ENCODE measurements at regions not wholly inside any gene's neighbourhood (a gene's known extent, or its start where the extent isn't known, plus 50 kb on each side); places are given as distances from the start of the nearest gene placed in this dataset.
"Not testable (repeated sequence)": the region's sequence is repeated elsewhere in the genome, so short reads cannot be mapped to it uniquely, and the experiment has no call there.

DNA sequence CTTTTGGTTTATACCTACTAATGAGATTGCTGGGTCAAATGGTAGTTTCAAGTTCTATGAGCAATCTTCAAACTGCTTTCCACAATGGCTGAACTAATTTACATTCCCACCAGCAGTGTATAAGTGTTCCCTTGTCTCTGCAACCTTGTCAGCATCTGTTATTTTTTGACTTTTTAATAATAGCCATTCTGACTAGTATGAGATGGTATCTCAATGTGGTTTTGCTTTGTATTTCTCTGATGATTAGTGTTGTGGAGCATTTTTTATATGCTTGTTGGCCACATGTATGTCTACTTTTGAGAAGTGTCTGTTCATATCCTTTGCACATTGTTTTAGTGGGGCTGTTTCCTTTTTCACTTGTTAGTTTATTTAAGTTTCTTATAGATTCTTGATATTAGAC lies 449.3 kb upstream of the ATP11B start:
- H3K27me3 ChIP-seq (replicated peaks; ENCODE audit: control insufficient read depth, insufficient read depth, low read length, poor library complexity, severe bottlenecking); H3K9me3 ChIP-seq (ENCODE audit: control insufficient read depth, low read length); H3K4me3 ChIP-seq (ENCODE audit: insufficient read depth, low read depth, low read length, poor library complexity, severe bottlenecking); H3K27ac ChIP-seq (ENCODE audit: insufficient read depth, low read length, poor library complexity, severe bottlenecking); H3K4me1 ChIP-seq (ENCODE audit: control insufficient read depth, insufficient read depth, low read length, poor library complexity, severe bottlenecking); DNase-seq; H3K36me3 ChIP-seq (ENCODE audit: control insufficient read depth, insufficient read depth, low read length): not testable (repeated sequence)

DNA sequence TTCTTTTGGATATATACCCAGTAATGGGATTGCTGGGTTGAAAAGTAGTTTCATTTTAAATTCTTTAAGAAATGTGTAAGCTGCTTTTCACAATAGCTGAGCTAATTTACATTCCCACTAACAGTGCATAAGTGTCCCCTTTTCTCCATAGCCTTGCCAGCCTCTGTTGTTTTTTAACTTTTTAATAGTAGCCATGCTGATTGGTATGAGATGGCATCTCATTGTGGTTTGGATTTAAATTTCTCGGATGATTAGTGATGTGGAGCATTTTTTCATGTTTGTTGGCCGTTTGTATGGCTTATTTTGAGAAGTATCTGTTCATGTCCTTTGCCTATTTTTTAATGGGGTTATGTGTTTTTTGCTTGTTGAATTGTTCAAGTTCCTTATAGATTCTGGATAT lies 444.3 kb upstream of the ATP11B start:
- Histone ChIP-seq H3K27me3 (replicated peaks; ENCODE audit: control insufficient read depth, insufficient read depth, low read length, poor library complexity, severe bottlenecking) (no peaks in the 10 kb centered on the region), H3K27ac (ENCODE audit: insufficient read depth, low read length, poor library complexity, severe bottlenecking) (no peak overlapping the region), H3K36me3 (ENCODE audit: control insufficient read depth, insufficient read depth, low read length) (no peaks in the 10 kb centered on the region), H3K4me3 (ENCODE audit: insufficient read depth, low read depth, low read length, poor library complexity, severe bottlenecking) (no peak overlapping the region), H3K9me3 (ENCODE audit: control insufficient read depth, low read length) (no peaks in the 10 kb centered on the region), H3K4me1 (ENCODE audit: control insufficient read depth, insufficient read depth, low read length, poor library complexity, severe bottlenecking) (no peaks in the 10 kb centered on the region)
- DNase-seq, result no peak

DNA sequence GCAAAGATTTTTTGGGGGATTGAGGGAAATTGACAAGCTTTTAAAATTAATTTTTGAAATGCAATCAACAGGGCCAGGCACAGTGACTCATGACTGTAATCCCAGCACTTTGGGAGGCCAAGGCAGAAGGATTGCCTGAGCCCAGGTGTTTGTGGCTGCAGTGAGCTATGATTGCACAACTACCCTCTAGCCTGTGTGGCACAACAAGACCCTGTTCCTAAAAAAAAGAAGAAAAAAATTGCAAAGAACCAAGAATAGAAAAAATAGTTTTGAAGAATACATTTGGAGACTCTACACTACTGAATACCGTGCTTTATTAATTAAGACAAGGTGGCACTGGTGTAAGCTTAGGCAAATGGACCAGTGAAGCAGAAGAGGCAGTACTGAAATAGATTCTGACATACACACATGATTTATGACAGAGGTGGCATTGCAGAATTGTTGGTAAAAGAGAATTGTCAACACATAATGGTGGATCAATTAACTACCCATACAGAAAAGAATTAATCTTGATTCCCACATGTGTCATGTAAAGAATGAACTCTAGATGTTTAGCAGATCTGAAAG lies 443.3 kb upstream of the ATP11B start:
- no peaks in the 10 kb centered on the region for H3K4me1 ChIP-seq (ENCODE audit: control insufficient read depth, insufficient read depth, low read length, poor library complexity, severe bottlenecking)
- DNase-seq, result no peak
- no peak overlapping the region for H3K4me3 ChIP-seq (ENCODE audit: insufficient read depth, low read depth, low read length, poor library complexity, severe bottlenecking)
- no peak overlapping the region for H3K27ac ChIP-seq (ENCODE audit: insufficient read depth, low read length, poor library complexity, severe bottlenecking)
- no peaks in the 10 kb centered on the region for H3K36me3 ChIP-seq (ENCODE audit: control insufficient read depth, insufficient read depth, low read length)
- H3K27me3 ChIP-seq (replicated peaks; ENCODE audit: control insufficient read depth, insufficient read depth, low read length, poor library complexity, severe bottlenecking), result no peaks in the 10 kb centered on the region
- no peaks in the 10 kb centered on the region for H3K9me3 ChIP-seq (ENCODE audit: control insufficient read depth, low read length)

DNA sequence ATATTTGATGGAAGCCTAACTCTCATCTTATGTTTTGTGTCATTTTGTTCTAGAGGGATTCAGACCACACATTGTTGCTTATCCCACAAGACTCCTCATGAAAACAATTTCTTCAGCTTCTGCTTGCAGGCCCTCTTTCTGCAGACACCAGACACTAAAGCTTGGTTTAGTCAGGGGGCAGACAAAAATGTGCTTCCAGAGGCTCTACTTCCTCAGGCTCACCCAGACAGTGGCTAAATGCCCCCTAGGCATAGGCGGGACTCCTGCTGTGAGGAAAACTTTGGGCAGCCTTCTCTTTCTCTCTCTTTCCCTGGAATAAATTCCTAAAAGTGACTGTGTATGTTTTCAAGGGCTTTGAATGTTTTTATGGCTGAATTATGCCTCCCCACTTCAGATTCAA lies 435.4 kb upstream of the ATP11B start:
- no peaks in the 10 kb centered on the region for H3K9me3 ChIP-seq (ENCODE audit: control insufficient read depth, low read length)
- H3K4me1 ChIP-seq (ENCODE audit: control insufficient read depth, insufficient read depth, low read length, poor library complexity, severe bottlenecking), result no peaks in the 10 kb centered on the region
- no peaks in the 10 kb centered on the region for H3K36me3 ChIP-seq (ENCODE audit: control insufficient read depth, insufficient read depth, low read length)
- DNase-seq, result no peak
- H3K27ac ChIP-seq (ENCODE audit: insufficient read depth, low read length, poor library complexity, severe bottlenecking), result no peak overlapping the region
- no peak overlapping the region for H3K4me3 ChIP-seq (ENCODE audit: insufficient read depth, low read depth, low read length, poor library complexity, severe bottlenecking)
- H3K27me3 ChIP-seq (replicated peaks; ENCODE audit: control insufficient read depth, insufficient read depth, low read length, poor library complexity, severe bottlenecking), result no peaks in the 10 kb centered on the region

- H3K27me3 ChIP-seq (replicated peaks; ENCODE audit: control insufficient read depth, insufficient read depth, low read length, poor library complexity, severe bottlenecking), result no peaks in the 10 kb centered on the region
- no peaks in the 10 kb centered on the region for H3K36me3 ChIP-seq (ENCODE audit: control insufficient read depth, insufficient read depth, low read length)
- no peaks in the 10 kb centered on the region for H3K4me1 ChIP-seq (ENCODE audit: control insufficient read depth, insufficient read depth, low read length, poor library complexity, severe bottlenecking)
- H3K4me3 ChIP-seq (ENCODE audit: insufficient read depth, low read depth, low read length, poor library complexity, severe bottlenecking), result no peak overlapping the region
- H3K9me3 ChIP-seq (ENCODE audit: control insufficient read depth, low read length), result no peaks in the 10 kb centered on the region
- no peak for DNase-seq
- H3K27ac ChIP-seq (ENCODE audit: insufficient read depth, low read length, poor library complexity, severe bottlenecking), result no peak overlapping the region
These were observed 429.0 kb upstream of the ATP11B start for GRCh38 chr3:182364323-182364722.

DNA sequence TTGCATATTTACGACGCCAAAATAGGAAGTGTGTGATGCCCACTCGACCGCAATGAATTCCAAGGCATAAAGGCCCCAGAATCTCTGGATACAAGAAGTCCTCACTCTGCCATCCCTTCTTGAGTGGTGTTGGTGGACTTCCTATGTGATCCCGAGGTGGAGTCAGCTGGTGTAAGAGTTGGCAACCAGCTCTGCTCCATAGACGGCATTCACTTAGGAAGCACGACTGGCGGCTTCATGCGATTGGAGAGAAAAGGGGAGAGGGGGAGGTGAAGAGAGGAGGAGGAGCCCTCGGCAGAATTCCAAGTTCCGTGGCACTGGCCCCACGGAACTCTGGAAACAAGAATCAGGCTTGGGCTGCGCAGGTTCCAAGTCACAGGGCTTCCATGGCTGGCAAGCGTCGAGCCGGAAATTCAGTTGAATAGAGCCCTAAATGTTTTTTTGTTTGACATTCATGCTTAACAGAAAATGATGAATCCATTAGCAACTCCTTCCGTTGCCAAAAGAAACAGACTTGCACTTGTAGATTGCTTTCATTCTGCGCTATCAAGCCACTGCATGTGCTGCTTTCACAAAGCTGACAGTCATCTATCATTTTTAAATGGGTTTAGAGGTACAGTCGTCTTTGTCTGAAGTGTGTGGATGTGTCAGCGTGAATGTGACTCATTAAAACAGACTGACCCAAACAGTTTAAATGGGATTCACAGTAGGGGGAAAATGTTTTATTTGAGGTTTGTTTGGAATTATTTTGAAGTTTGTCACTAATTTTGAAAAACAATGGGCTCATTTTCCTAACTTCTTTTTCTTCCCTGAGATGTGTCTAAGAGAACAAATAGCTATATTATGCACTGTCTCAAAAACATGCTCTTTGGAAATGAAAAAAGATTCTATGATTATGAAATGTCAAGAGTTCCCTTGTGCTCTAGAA lies 428.3 kb upstream of the ATP11B start:
- H3K4me1 ChIP-seq (ENCODE audit: control insufficient read depth, insufficient read depth, low read length, poor library complexity, severe bottlenecking), result no peaks in the 10 kb centered on the region
- H3K27ac ChIP-seq (ENCODE audit: insufficient read depth, low read length, poor library complexity, severe bottlenecking), result no peak overlapping the region
- H3K27me3 ChIP-seq (replicated peaks; ENCODE audit: control insufficient read depth, insufficient read depth, low read length, poor library complexity, severe bottlenecking), result no peaks in the 10 kb centered on the region
- no peaks in the 10 kb centered on the region for H3K36me3 ChIP-seq (ENCODE audit: control insufficient read depth, insufficient read depth, low read length)
- H3K9me3 ChIP-seq (ENCODE audit: control insufficient read depth, low read length), result no peaks in the 10 kb centered on the region
- DNase-seq, result no peak
- no peak overlapping the region for H3K4me3 ChIP-seq (ENCODE audit: insufficient read depth, low read depth, low read length, poor library complexity, severe bottlenecking)

DNA sequence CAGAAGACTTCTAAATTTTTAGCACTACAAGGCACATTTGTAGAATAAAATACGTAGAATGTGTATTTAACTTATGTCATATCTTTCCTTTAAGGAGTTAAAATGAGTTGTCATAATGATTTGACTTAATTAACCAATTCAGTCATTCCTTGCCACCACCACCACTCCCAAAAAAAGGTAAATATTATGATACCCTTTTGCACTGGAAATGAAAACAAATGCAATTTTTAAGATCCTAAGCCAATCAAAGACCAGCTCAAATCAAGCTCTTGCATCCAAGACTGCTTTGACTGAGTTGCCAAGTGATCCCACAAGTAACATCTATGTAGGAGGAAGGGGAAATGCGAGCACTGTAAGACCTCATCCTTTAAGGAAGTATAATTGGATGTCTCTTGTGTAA lies 426.6 kb upstream of the ATP11B start:
- Histone ChIP-seq H3K4me1 (ENCODE audit: control insufficient read depth, insufficient read depth, low read length, poor library complexity, severe bottlenecking) (no peaks in the 10 kb centered on the region), H3K27me3 (replicated peaks; ENCODE audit: control insufficient read depth, insufficient read depth, low read length, poor library complexity, severe bottlenecking) (no peaks in the 10 kb centered on the region), H3K4me3 (ENCODE audit: insufficient read depth, low read depth, low read length, poor library complexity, severe bottlenecking) (no peak overlapping the region), H3K27ac (ENCODE audit: insufficient read depth, low read length, poor library complexity, severe bottlenecking) (no peak overlapping the region), H3K36me3 (ENCODE audit: control insufficient read depth, insufficient read depth, low read length) (no peaks in the 10 kb centered on the region), H3K9me3 (ENCODE audit: control insufficient read depth, low read length) (no peaks in the 10 kb centered on the region)
- no peak for DNase-seq

- H3K9me3 ChIP-seq (ENCODE audit: control insufficient read depth, low read length), result no peaks in the 10 kb centered on the region
- H3K36me3 ChIP-seq (ENCODE audit: control insufficient read depth, insufficient read depth, low read length), result no peaks in the 10 kb centered on the region
- DNase-seq, result no peak
- H3K4me1 ChIP-seq (ENCODE audit: control insufficient read depth, insufficient read depth, low read length, poor library complexity, severe bottlenecking), result no peaks in the 10 kb centered on the region
- no peak overlapping the region for H3K27ac ChIP-seq (ENCODE audit: insufficient read depth, low read length, poor library complexity, severe bottlenecking)
- H3K27me3 ChIP-seq (replicated peaks; ENCODE audit: control insufficient read depth, insufficient read depth, low read length, poor library complexity, severe bottlenecking), result no peaks in the 10 kb centered on the region
- H3K4me3 ChIP-seq (ENCODE audit: insufficient read depth, low read depth, low read length, poor library complexity, severe bottlenecking), result no peak overlapping the region
These were observed 423.4 kb upstream of the ATP11B start for GRCh38 chr3:182369861-182370260.

- Histone ChIP-seq H3K4me3 (ENCODE audit: insufficient read depth, low read depth, low read length, poor library complexity, severe bottlenecking) (no peak overlapping the region), H3K9me3 (ENCODE audit: control insufficient read depth, low read length) (no peaks in the 10 kb centered on the region)
These were observed 422.4 kb upstream of the ATP11B start for GRCh38 chr3:182370949-182371348.

GRCh38 chr3:182375916-182376315 lies 417.4 kb upstream of the ATP11B start:
- Histone ChIP-seq H3K4me1 (ENCODE audit: control insufficient read depth, insufficient read depth, low read length, poor library complexity, severe bottlenecking) (no peaks in the 10 kb centered on the region), H3K36me3 (ENCODE audit: control insufficient read depth, insufficient read depth, low read length) (no peaks in the 10 kb centered on the region), H3K4me3 (ENCODE audit: insufficient read depth, low read depth, low read length, poor library complexity, severe bottlenecking) (no peak overlapping the region), H3K9me3 (ENCODE audit: control insufficient read depth, low read length) (no peaks in the 10 kb centered on the region), H3K27ac (ENCODE audit: insufficient read depth, low read length, poor library complexity, severe bottlenecking) (no peak overlapping the region), H3K27me3 (replicated peaks; ENCODE audit: control insufficient read depth, insufficient read depth, low read length, poor library complexity, severe bottlenecking) (no peaks in the 10 kb centered on the region)
- DNase-seq, result no peak

More at GRCh38 chr3:182370949-182371348, 422.4 kb upstream of the ATP11B start:
- no peaks in the 10 kb centered on the region for H3K4me1 ChIP-seq (ENCODE audit: control insufficient read depth, insufficient read depth, low read length, poor library complexity, severe bottlenecking)
- no peaks in the 10 kb centered on the region for H3K36me3 ChIP-seq (ENCODE audit: control insufficient read depth, insufficient read depth, low read length)
- no peaks in the 10 kb centered on the region for H3K27me3 ChIP-seq (replicated peaks; ENCODE audit: control insufficient read depth, insufficient read depth, low read length, poor library complexity, severe bottlenecking)
- H3K27ac ChIP-seq (ENCODE audit: insufficient read depth, low read length, poor library complexity, severe bottlenecking), result no peak overlapping the region
- DNase-seq, result no peak
